BJ (cell line): ENCODE measurements at regions not wholly inside any gene's neighbourhood (a gene's known extent, or its start where the extent isn't known, plus 50 kb on each side); places are given as distances from the start of the nearest gene placed in this dataset.

Source experiments
- CTCF ChIA-PET: fragments of 350-600 bp; formaldehyde crosslinking; extraction: SDS; loops from one replicate; lab custom pipeline; 2021; ENCODE audit warnings: antibody characterized with exemption, inconsistent platforms; lab: Yijun Ruan, JAX
- POLR2A ChIA-PET: fragments of 300-600 bp; sonication (Branson Sonifier 250); formaldehyde crosslinking; extraction: SDS; loops from one replicate; lab custom pipeline; 2021; ENCODE audit warnings: antibody characterized with exemption; lab: Charles Lee
- DNase-seq: peaks from one replicate; pipeline ENCODE4 v3.0.0-alpha.2; 2011; ENCODE audit warnings: low read depth
- H3K27me3 ChIP-seq: 2 replicates; pipeline ENCODE4 v1.6.0; 2011; ENCODE audit warnings: low read length; ENCODE audit not compliant: control insufficient read depth, insufficient read depth
- H3K36me3 ChIP-seq: 2 replicates; pipeline ENCODE4 v1.5.1; 2011; ENCODE audit warnings: low read length; ENCODE audit not compliant: control insufficient read depth, insufficient read depth
- H3K4me3 ChIP-seq: 2 replicates; pipeline ENCODE4 v1.5.1; 2011; ENCODE audit warnings: low read depth, mild to moderate bottlenecking, control low read depth, low read length
- TF ChIP-seq, protein P1 (sequence below): IDR thresholded peaks from 2 replicates; pipeline ENCODE4 v1.5.1; 2011; ENCODE audit warnings: low read depth, mild to moderate bottlenecking, control low read depth, inconsistent platforms, low read length, moderate library complexity; ENCODE audit not compliant: insufficient read depth

- Histone ChIP-seq H3K27me3 (no peaks in the 10 kb centered on the region), H3K36me3 (no peaks in the 10 kb centered on the region), H3K4me3 (no peak overlapping the region)
- POLR2A ChIA-PET, result no interaction called here
- DNase-seq, result no peak
- CTCF ChIA-PET, result no interaction called here
- TF ChIP-seq, protein P1, sequence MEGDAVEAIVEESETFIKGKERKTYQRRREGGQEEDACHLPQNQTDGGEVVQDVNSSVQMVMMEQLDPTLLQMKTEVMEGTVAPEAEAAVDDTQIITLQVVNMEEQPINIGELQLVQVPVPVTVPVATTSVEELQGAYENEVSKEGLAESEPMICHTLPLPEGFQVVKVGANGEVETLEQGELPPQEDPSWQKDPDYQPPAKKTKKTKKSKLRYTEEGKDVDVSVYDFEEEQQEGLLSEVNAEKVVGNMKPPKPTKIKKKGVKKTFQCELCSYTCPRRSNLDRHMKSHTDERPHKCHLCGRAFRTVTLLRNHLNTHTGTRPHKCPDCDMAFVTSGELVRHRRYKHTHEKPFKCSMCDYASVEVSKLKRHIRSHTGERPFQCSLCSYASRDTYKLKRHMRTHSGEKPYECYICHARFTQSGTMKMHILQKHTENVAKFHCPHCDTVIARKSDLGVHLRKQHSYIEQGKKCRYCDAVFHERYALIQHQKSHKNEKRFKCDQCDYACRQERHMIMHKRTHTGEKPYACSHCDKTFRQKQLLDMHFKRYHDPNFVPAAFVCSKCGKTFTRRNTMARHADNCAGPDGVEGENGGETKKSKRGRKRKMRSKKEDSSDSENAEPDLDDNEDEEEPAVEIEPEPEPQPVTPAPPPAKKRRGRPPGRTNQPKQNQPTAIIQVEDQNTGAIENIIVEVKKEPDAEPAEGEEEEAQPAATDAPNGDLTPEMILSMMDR, result no peak
Measured at GRCh38 chr2:226450141-226450540, 349.5 kb downstream of the IRS1 start.

DNA sequence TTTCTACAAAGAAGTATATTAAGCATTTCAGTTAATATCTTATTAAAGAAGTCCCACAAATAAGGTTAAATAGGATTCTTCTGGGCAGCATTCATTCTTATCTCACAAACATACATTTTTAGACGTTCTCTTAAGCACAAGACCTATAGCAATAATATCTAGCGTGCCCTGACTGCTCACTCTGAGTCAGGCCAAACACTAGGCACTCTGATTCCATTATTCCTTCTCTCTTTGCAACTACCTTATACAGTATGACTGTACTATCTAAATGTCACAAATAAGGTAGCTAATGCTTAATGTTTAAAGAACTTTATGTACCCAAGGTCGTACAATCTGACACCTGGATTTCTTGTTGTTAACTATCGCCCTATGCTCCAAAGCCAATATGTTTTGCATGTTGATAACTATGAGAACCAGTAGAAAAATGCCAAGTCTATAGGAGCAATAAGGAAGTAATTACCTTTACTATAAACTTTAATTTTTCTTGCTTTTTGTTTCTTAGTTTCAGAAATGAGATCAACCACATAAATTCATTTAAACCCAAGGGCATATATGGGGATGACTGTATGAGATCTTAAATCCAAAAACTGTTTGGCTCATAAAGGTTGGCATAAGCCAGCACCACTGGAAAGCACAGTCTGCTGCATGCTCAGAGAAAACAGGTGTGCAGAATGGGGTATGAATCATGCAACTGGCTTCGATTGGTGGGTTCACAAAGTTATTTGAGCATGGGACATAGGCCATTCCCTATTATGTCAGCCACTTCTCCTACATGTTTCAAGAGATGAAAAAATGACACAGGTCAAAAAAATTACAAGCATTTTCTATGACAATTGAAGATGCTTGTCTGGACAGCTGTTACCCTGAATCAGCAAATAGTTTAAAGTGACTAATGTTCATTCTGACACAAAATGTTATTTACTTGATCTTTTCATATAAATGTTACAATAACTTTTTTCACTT is 352.0 kb downstream of the IRS1 start:
- H3K27me3 ChIP-seq, result no peaks in the 10 kb centered on the region
- TF ChIP-seq, protein P1, result no peak
- H3K4me3 ChIP-seq, result no peak overlapping the region
- no peaks in the 10 kb centered on the region for H3K36me3 ChIP-seq
- DNase-seq, result no peak
- ChIA-PET POLR2A (no interaction called here), CTCF (interaction anchor here (1.0 kb wide), 1 partner anchor 232 kb away, joined by 4 read pairs; no protein-coding TSS in a partner anchor)

DNA sequence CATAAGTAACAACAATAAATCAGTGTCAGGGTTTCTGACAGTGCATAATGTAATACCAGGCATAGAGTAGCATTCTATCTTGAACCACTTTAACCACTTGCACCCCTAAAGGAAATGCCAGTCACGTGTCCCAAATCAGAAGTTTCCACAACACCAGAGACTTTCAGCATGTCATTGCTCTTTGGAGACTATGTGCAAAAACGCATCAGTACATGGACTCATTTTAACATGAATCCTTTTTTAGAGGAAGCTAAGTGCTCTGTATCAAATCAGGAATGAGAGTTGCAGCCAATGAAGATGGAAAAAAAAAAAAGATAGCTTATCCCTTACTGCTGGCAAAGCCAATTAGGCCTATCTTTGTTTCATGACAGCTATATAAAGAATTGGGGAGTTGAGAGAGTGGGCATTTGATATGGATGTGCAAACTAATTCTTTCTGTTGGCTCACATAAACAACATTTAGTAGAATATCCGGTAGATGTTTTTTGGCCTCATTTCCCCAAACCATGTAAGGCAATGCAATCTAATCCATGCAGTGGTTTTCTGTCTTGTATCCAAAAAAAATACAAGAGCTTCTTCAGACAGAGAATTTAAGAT is 353.1 kb downstream of the IRS1 start:
- H3K4me3 ChIP-seq, result no peak overlapping the region
- no peaks in the 10 kb centered on the region for H3K36me3 ChIP-seq
- peak; percentile 45 for DNase-seq
- POLR2A ChIA-PET, result interaction anchor here (0.7 kb wide), 1 partner anchor 328 kb away, joined by 4 read pairs; no protein-coding TSS in a partner anchor
- TF ChIP-seq, protein P1, result no peak
- CTCF ChIA-PET, result no interaction called here
- no peaks in the 10 kb centered on the region for H3K27me3 ChIP-seq

- POLR2A ChIA-PET, result no interaction called here
- CTCF ChIA-PET, result no interaction called here
- H3K4me3 ChIP-seq, result no peak overlapping the region
- TF ChIP-seq, protein P1, result no peak
- H3K36me3 ChIP-seq, result no peaks in the 10 kb centered on the region
- no peak for DNase-seq
- no peaks in the 10 kb centered on the region for H3K27me3 ChIP-seq
Measured at GRCh38 chr2:226445216-226445861, 354.3 kb downstream of the IRS1 start.

- CTCF ChIA-PET, result interaction anchor here (0.6 kb wide), 1 partner anchor 196 kb away, joined by 3 read pairs; no protein-coding TSS in a partner anchor
- TF ChIP-seq, protein P1, result no peak
- POLR2A ChIA-PET, result no interaction called here
- Histone ChIP-seq H3K36me3 (no peaks in the 10 kb centered on the region), H3K4me3 (no peak overlapping the region), H3K27me3 (no peaks in the 10 kb centered on the region)
- no peak for DNase-seq
Measured at GRCh38 chr2:226443112-226443511, 356.5 kb downstream of the IRS1 start.
